Stimulated activated CD4-positive, alpha-beta T cell treated with anti-CD3 and anti-CD28 coated beads, Interleukin-15, amount 100 ng/mL, for 24 hours (primary cell): ENCODE measurements at regions not wholly inside any gene's neighbourhood (a gene's known extent, or its start where the extent isn't known, plus 50 kb on each side); places are given as distances from the start of the nearest gene placed in this dataset.
"Not testable (repeated sequence)": the region's sequence is repeated elsewhere in the genome, so short reads cannot be mapped to it uniquely, and the experiment has no call there.

Experiments
- DNase-seq: peaks from one replicate; pipeline ENCODE4 v3.0.0-alpha.2; 2020

DNA sequence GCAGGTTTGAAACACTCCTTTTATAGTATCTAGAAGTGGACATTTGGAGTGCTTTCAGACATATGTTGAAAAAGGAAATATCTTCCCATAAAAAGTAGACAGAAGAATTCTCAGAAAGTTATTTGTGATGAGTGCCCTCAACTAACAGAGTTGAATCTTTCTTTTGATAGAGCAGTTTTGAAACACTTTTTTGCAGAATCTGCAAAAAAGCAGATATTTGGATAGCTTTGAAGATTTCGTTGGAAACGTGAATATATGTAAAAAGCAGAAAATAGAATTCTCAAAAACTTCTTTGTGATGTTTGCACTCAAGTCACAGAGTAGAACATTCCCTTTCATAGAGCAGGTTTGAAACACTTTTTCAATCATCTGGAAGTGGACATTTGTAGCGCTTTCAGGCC is 676.4 kb upstream of the ZNF337 start:
- DNase-seq, result not testable (repeated sequence)

DNA sequence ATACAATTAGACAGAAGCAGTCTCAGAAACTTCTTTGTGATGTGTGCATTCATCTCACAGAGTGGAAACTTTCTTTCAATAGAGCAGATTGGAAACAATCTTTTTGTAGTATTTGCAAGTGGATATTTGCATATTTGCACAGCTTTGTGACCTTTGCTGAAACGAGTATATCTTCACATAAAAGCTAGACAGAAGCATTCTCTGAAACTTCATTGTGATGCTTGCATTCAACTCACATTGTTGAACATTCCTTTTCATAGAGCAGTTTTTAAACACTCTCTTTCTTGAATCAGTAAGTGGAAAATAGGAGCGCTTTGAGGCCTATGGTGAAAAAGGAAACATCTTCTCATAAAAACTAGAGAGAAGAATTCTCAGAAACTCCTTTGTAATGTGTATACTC is 657.9 kb upstream of the ZNF337 start:
- DNase-seq, result no peak

DNA sequence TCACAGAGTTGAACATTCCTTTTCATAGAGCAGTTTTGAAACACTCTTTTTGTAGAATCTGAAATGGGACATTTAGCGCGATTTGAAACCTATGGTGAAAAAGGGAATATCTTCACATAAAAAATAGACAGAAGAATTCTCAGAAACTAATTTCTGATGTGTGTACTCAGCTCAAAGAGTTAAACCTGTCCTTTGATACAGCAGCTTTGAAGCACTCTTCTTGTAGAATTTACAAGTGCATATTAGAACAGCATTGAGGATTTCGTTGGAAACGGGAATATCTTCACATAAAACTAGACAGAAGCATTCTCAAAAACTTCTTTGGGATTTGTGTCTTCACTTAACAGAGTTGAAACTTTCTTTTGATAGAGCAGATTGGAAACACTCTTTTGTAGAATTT is 650.7 kb upstream of the ZNF337 start:
- no peak for DNase-seq

DNA sequence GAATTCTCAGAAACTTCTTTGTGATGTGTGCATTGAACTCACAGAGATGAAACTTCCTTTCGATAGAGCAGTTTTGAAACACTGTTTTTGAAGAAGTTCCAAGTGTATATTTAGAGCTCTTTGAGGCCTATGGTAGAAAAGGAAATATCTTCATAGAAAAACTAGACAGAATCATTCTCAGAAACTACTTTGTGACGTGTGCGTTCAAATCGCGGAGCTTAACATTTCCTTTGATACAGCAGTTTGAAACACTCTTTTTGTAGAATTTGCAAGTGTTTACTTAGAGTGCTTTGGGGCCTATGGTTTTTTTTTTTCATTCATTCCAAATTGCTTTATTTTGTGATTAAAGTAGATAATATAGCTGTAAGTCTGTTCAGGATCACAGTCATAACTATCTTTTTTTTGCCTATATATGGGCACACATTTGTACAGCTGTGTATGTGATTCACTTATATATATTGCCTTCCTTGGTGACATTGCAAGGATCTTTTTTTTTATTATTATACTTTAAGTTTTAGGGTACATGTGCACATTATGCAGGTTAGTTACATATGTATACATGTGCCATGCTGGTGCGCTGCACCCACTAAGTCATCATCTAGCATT is 643.9 kb upstream of the ZNF337 start:
- DNase-seq, result peak; percentile 3

DNA sequence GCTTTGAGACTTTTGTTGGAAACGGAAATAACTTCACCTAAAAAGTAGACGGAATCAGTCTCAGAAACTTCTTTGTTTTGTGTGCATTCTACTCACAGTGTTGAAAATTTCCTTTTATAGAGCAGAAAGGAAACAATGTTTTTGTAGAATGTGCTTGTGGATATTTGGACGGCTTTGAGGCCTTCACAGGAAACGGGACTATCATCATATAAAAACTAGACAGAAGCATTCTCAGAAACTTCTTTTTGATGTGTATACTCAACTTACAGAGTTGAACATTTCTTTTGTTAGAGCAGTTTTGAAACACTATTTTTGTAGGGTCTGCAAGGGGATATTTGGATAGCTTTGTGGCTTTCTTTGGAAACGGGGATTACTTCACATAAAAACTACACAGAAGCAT is 627.5 kb upstream of the ZNF337 start:
- DNase-seq, result no peak

DNA sequence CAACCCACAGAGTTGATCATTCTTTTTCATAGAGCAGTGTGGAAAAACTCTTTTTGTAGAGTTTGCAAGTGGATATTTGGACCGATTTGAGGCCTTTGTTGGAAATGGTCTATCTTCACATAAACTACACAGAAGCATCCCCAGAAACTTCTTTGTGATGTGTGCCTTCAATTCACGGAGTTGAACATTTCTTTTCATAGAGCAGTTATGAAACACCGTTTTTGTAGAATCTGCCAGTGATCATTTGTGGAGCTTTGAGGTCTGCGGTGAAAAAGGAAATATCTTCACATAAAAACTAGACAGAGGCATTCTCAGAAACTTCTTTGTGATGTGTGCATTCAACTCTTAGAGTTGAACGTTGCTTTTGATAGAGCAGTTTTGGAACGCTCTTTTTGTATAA is 618.4 kb upstream of the ZNF337 start:
- no peak for DNase-seq

DNA sequence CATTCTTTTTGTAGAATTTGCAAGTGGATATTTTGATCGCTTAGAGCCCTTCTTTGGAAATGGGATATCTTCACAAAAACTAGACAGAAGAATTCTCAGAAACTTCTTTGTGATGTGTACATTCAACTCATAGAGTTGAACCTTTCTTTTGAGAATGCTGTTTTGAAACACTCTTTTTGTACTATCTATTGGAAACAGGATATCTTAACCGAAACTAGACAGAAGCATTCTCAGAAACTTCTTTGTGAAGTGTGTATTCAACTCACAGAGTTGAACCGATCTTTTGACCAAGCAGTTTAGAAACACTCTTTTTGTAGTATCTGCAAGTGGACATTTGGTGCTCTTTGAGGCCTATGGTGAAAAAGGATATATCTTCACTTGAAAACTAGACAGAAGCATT is 613.1 kb upstream of the ZNF337 start:
- not testable (repeated sequence) for DNase-seq

DNA sequence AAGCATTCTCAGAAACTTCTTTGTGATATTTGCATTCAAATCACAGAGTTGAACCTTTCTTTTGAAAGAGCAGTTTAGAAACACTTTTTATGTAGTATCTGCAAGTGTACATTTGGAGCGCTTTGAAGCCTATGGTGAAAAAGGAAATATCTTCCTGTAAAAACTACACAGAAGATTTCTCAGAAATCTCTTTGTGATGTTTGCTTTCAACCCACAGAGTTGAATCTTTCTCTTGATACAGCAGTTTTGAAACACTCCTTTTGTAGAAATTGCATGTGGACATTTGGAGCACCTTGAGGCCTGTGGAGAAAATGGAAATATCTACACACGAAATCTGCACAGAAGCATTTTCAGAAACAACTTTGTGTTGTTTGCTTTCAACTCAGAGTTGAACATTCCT is 612.3 kb upstream of the ZNF337 start:
- no peak for DNase-seq

DNA sequence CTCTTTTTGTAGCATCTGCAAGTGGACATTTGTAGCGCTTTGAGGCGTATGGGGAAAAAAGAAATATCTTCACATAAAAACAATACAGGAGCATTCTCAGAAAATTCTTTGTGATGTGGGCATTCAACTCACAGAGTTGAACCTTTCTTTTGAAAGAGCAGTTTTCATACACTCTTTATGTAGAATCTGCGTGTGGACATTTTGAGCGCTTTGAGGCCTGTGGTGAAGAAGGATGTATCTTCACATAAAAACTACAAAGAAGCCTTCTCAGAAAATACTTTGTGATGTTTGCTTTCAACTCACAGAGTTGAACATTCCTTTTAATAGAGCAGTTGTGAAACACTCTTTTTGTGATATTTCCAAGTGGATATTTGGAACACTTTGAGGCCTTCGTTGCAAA is 598.4 kb upstream of the ZNF337 start:
- DNase-seq, result no peak

DNA sequence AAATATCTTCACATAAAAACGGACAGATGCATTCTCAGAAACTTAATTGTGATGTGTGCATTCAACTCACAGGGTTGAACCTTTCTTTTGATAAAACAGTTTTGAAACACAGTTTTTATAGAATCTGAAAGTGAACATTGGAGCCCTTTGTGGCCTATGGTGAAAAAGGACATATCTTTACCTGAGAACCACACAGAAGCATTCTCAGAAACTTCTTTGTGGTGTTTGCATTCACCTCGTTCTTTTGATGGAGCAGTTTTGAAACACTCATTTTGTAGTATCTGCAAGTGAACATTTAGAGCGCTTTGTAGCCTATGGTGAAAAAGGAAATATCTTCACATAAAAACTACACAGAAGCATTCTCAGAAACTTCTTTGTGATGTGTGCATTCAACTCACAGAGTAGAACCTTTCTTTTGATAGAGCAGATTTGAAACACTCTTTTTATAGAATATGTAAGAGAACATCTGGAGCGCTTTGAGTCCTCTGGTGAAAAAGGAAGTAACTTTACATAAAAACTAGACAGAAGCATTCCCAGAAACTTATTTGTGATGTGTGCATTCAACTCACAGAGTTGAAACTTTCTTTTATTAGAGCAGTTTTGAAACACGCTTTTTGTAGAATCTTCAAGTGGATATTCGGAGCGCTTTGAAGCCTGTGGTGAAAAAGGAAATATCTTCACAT is 591.9 kb upstream of the ZNF337 start:
- not testable (repeated sequence) for DNase-seq

DNA sequence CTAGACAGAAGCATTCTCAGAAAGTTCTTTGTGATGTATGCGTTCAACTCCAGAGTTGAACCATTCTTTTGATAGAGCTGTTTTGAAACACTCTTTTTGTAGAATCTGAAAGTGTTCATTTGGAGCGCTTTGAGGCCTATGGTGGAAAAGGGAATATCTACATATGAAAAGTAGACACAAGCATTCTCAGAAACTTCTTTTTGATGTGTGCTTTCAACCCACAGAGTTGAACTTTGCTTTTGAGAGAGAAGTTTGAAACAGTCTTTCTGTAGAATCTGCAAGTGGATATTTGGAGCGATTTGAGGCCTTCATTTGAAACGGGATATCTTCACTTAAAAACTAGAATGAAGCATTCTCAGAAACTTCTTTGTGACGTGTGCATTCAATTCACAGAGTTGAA is 582.6 kb upstream of the ZNF337 start:
- DNase-seq, result no peak

DNA sequence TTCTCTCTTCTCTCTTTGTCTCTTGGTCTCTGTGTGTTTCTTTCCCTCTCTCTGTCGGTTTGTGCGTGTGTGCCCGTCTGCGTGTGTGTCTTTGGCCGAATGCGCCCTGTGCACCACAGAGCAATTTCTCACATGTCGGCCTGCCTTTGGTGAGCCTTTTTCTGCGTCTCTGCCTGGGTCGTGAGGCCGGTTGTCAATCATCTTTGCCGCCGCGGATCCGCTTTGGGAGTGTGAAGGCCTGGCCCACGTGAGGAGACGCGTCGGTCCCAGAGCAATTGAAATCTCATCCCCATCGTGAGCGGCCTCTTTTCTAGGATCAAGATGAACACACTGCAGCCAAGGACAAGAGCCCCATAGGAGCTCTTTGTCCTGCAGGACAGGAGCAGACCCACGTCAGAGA is 580.7 kb upstream of the ZNF337 start:
- no peak for DNase-seq

DNA sequence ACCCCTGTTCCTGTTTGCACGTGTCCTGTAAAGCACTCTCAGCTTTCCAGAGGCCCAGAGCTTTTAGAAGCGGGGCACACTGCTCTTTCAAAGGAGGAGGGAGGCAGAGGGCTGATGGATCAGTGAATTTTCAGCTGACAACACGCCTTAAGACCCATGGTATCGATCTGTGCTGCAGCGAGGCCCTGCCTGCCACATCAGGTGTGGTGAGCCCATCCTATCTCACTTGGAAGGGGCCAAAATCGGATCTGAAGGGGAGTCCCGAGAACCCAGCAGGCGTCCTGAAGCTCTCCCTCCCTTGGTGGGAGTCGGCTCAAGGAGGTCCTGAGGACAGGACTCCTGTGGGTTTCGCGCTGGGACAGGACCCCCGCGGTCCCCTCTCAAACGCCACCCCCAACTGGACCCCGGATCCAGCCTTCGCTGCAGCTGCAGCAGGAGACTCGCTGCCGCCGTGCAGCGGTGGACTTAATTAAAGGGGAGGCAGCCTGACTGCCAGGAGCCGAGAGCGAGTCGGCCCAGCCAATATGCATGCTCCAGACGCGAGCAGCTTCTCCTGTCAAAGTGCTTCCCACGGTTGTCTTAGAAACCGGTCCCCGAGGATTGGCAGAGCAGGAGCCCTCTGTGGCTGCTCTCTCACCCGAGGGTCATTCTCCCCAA is 580.0 kb upstream of the ZNF337 start:
- no peak for DNase-seq

DNA sequence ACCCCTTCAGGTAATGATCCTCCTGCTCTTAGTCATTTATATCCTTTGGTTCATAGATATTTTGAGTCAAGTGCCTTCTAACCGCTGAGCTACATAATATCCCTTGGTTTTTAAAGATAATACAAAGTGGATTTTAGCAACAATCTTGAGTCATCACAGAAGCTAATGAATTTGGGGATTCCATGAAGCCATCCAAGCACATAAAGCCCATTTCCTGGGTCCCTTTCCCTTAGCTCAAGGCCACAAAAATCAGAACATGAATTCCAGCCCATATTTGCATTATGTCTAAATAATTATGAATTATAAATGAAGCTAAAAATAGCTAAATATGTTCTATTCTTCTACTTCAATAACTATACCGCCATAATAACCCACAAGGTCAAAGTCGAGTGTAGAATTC is 572.1 kb upstream of the ZNF337 start:
- not testable (repeated sequence) for DNase-seq

DNA sequence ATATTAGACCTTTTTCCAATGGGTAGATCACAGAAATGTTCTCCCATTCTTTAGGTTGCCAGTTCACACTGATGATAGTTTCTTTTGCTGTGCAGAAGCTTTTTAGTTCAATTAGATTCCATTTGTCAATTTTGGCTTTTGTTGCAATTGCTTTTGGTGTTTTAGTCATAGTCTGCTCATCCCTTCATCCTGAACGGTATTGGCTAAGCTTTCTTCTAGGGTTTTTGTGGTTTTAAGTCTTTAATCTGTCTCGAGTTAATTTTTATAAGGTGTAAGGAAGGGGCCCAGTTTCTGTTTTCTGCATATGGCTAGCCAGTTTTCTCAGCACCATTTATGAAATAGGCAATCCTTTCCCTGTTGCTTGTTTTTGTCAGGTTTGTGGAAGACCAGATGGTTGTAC is 564.3 kb upstream of the ZNF337 start:
- not testable (repeated sequence) for DNase-seq

DNA sequence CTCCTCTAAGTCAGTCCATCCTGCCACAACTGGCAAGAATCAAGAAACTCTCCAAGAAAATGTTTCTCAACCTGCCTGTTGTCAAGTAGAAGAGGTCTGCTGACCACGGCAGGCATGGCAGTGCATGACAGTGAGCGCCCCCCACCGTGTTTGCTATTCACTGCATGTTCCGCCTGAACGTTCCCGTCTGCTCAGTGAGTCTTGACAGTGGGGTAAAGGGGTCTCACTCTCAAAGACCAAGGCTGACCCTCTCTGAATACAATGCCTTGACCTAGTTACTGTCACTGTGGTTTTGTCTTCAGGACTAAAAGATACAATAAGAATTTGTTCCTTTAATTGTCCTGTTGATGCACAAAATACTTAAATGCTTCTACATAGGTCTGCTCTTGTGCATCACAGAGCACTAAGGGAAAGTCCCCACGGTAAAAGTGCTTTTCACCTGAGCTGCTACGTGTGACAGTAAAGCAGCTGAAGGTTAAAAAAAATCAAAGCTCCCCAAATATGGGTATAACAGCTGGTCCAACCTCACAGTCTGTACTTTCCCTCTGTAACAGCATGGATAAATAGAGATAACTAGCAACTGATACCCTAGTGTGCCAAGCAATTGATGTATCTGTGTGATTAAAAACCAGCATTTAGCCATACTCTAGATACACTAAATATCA is 555.8 kb upstream of the ZNF337 start:
- not testable (repeated sequence) for DNase-seq

DNA sequence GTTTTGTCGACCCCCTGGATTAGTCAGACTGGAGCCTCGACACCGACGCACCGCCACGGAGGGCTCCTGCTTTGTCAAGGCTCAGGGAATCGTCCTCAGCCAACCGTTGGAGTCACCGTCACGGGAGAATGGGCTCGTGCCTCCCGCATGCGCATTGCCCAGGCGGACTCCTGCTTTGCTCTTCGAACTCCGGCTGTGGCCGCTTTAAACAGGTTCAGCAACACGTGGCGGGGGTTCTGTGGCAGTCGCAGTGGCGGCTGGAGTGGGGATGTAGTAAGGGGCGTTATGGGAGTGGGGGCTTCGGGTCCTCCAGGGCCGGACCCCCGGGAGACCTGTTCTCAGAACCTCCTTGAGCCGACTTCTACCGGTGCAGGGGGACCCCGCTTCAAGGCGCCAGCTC is 554.7 kb upstream of the ZNF337 start:
- DNase-seq, result not testable (repeated sequence)

DNA sequence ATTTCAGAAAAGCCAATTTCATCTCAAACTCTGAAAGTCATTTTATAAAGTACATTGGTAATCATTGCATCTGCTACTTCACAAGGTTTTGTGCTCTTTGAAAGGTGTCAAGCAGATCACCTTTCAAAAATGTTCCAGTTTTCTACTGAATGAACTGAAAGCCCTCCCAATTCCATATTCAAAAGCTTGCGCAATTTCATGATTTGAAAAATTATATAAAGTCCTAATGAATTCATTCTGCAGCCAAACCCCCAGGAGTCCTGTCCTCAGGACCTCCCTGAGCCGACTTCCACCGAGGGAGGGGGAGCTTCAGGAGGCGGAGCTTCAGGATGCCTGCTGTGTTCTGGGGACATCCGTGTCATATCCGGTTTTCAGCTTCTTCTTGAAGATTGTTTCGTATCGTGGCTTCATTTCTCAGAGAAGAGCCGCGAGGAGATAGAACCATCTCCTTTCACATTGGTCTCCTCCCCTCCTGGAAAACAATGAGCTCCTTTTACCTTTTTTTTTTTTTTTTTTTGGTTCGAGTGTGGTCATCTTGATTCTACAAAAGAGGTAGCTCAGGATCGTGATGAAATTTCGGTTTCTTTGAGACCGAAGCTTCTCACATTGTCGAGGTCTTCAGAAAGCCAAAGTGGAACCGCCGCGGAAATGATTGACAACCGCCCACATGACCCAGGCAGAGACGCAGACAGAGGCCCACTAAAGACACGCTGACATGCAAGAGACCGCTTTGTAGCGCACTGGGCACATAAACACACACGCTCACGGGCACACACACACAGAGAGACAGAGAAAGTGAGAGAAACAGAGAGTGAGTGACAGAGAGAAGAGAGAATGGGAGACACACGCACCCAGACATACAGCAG is 553.8 kb upstream of the ZNF337 start:
- not testable (repeated sequence) for DNase-seq

DNA sequence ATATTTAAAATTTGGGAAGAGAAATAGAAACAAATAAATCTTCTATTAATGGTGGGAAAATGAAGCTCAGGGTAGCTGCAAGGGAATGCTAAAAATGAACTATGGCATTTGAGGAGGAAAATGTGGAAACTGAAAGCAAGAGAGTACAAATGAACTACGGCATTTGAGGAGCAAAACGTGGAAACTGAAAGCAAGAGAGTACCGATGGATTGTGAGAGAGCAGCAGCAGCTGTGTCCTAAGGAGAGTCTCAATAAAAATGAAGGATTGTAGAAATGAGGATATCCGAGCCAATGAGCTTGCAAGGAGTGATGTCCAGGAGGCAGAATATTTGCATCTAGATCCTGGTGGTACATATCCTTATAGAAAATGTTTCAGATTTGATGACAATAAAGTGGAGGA is 547.1 kb upstream of the ZNF337 start:
- DNase-seq, result no peak

DNA sequence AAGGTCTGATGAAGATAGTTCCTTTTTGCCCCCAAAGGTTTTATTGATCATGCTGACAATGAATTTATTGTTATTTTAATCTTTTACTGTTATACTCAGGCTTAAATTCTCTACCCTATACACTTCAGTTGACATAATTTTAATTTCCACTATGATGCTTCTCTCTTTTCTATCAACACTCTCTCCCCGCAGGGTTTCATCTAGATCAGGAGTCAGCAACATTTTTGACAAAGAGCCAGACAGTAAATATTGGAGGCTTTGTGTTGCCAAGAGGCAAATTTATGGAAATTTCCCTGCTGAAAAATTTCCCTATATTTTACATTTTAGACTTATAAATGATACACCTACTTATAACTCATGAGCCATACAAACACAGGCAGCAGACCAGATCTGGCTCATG is 524.0 kb upstream of the ZNF337 start:
- not testable (repeated sequence) for DNase-seq

DNA sequence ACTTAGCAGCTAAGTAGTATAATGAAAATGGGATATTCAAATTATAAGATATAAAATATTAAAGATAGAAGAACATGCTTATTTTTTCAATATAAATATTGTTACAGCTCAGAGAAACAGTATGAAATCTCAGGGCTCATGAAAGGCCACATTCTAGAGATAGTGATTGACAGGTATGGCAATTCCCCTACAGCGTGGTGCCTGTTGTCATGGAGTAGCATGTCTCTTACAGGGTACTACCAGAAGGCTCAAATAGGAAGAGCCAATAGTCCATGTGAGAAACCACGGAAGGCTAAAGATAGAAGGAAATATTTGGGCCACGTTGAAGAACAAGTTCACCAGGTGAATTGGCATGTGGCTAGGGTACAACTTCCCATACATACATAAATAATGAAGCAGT is 522.9 kb upstream of the ZNF337 start:
- DNase-seq, result not testable (repeated sequence)

DNA sequence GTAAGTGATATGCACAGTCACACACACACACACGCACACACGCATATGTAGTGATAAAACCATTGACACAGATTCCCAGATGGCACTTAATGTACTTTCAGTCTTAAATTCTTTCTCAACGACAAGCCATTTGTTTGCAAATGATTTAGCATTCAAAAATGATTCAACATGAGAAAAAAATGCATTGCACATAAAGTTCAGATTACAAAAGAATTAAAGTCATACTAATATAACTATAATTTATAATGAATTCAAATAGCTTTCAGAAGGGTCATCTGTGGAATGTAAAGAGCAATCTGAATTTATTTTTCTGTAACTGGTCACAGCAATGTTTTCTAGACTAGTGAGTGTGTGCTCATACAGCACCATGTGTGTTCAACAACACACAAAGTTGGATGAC is 521.6 kb upstream of the ZNF337 start:
- no peak for DNase-seq

DNA sequence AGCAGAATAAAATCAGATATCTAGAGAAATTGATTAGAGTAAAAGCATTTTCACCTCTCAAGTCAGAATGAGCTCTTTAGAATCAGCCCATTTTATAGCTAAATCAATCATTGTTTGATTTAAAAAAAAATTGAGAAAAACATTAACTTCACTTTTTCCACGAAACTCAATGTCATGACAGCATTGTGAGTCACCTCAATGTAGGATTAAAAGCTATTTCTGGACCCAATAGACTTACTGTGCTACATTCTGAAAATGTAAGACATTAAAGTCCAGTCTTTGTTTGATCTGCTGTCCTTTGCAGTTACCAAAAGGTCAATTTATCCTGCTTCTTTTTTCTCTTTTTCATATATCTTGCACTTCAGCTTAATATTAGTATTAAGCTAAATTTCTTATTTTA is 519.4 kb upstream of the ZNF337 start:
- no peak for DNase-seq
